ENCODE measurements at regions not wholly inside any gene's neighbourhood (a gene's known extent, or its start where the extent isn't known, plus 50 kb on each side); places are given as distances from the start of the nearest gene placed in this dataset.

DNA sequence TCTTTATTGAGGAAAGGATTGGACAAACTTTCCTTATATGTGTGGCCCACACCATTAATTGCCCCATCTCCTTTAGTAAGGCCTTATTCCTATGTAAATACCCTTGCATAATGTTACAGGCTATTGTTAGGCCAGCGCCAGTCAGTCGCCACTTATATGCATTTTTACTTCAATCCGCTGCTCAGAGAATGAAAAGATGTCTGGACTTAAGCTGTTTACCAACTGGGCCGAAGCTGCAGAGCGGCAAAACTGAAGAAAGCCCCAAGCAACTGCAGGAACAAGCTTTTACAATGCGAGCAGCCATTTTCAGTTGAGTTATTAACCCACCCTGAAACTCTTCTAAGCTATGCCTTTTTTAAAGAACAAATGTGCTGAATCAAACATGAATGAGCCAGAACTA is 92.1 kb upstream of the OTX2 start:
- no peak for DNase-seq

DNA sequence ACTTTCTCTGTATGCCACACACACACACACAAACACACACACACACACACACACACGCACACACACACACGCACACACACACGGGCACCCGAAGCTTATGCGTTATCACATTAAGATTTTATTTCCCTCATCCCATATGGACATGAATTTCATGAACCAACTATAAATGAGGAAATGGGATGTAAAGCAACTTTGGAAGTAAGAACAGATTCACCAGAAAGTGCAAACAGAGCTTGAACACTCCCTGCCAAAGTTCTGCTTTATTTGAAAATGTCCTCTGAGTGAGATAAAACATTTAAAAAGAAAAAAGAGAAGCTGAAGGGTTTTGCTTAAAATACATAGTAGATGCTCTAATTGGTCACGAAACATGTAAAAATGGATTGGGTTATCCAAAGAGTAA is 90.4 kb upstream of the OTX2 start:
- no peak for DNase-seq

DNA sequence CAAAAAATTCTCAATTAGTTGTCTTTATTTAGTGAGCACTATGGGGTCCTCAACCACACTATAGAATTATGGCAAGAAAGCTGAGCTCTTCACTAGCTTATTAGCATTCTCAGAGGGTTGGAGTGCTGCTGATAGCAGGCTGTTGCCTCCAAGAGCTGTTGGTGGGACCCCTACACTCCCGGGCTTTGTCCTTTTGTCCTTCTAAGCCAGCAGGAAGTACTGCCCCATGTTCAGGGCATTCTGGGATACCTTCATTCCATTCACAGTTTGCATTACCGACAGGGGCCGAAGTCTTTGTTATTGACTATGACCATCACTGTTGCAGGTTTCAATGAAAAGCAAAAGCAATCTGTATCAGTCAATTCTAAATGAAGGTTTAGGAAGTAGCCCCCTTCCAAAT is 89.5 kb upstream of the OTX2 start:
- no peak for DNase-seq

DNA sequence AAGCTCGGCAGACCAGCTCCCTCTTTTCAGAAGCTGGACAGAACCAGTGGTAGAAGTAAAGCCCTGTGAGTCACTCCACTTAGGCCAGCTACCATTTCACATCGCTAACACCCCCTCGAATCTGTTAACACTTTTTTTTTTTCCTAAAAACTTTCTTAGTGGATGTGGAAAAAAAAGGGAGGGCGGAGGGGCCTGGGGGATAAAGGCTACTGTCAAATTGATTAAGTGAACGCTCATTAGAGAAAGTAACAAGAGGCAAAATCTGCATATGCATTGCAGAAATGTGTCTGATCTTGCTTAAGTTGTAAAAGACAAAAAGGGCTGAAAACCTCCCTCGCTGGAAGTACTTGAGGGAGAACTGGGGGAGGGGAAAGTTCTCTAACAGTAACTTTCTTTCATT is 86.6 kb upstream of the OTX2 start:
- no peak for DNase-seq

DNA sequence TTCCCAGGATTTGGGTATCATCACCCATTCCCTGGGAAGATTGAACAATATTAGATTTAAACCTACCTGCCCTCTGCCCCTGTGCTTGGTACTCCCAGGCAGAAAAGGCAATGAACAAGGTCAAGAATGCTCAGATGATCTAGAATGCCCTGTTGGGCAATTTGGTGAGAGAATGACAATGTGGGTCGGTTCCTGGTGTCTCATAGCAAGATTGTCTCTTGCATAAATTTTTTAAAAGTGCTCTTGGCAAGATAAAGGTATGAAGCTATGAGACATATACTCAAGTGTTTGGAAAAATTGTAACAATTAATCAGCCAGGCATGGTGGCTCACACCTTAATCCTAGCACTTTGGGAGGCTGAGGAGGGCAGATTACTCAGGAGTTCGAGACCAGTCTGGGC is 86.0 kb upstream of the OTX2 start:
- no peak for DNase-seq

DNA sequence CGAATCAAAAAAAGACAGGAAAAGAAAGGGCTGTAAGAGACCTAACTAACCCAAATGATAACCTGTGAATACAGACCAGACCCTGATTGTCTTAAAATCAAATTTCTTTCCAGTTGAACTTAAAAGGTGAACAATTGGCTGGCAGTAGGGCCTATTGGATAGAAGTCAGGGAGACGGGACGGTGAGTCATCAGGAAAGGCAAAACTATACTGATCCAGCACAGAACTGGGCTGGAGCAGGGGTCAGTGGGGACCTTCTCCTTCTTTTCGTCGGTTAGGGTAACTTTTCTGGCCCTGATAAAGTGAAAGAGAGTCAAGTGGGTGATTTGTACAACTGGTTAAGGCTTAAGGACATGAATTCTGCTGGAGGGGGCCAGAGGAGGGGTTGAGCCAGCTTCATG is 84.9 kb upstream of the OTX2 start:
- no peak for DNase-seq

DNA sequence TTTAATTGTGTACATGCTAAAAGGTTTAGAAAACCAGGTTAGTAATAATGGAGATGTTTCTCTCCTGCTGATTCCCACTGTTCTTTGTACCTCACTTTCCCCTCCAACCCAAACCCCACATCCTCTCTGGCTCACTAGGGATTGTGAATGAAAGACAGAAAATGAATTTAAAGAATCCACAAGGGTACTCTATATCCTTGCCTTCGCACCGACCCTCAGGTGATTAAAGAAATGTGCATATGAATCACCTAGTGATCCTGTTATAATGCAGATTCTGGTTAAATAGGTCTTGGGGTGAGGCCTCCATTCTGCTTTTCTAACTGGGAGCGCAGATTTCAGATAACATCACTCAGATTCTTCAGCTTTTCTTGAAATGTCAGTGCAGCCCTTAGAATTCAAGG is 84.3 kb upstream of the OTX2 start:
- DNase-seq: no peak

DNA sequence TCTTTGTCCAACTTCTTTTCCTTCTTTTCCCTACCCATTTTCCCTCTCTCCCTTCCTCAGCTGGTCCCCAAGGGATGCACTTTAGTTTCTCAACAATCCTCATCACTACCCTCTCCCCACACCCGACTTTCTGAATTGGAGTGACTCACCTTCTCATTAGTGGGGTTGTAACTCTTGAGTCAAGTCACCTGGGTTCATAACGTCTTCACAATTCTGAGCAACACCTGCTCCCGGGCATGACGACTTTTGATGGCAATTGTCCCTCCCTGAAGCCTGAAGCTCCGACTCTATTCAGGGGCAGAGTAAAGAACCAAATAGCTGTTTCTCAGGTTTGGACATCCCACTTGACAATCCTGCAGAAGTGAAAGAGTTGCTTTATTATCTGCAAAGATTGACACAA is 82.7 kb upstream of the OTX2 start:
- DNase-seq: no peak

DNA sequence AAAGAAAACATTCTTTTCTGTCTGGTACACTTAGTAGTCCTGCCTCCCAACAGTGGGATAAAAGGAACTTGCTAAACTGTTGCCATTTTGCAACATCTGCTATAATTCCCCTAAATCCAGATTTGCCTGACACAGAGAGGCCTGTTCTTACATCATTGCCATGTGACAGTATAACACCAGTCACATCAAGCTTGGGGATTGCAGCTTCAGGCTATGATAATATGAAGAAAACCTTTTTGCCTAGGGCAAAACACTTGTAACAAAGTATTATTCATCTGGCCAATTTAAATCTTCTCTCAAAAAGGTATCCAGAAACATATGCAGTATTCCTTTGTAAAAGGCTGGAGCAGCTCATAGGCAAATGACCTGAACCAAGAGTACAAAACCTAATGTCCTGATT is 80.9 kb upstream of the OTX2 start:
- no peak for DNase-seq

DNA sequence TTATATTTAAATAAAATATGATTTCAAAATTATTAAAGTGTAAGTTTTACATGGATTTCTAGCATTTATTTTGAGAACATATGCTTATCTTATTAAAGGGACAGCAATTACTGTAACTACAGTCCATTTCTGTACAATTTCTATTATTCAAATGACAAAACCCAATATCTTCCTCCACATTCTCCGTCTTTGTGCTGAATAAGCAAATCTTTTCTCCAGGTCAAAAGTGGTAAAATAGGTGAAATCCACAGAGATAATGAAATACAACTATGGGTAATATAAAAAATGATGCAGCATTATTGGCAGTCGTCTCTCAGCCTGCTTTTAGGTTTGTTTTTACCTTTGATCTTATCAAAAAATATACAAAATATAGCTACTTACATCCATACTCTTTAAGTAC is 79.4 kb upstream of the OTX2 start:
- DNase-seq: no peak

DNA sequence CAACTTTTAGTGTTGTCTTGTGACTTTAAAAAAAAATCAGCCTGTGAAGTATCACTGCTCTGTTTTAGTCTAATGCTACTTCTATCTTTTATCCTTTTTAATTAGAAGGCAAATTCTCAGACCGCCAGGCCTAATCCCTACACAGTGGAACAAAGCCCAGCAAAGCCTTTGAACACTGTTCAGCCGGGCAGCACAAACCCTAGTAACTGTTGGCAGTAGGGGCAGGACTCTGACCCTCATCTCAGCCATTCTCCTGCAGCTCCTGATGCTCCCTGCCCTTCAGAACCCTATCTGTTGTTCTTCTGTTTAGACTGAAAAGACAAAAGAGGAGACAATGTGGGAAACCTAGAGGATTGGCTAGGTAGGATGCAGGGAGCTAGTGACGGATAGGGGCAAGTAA is 78.0 kb upstream of the OTX2 start:
- no peak for DNase-seq

DNA sequence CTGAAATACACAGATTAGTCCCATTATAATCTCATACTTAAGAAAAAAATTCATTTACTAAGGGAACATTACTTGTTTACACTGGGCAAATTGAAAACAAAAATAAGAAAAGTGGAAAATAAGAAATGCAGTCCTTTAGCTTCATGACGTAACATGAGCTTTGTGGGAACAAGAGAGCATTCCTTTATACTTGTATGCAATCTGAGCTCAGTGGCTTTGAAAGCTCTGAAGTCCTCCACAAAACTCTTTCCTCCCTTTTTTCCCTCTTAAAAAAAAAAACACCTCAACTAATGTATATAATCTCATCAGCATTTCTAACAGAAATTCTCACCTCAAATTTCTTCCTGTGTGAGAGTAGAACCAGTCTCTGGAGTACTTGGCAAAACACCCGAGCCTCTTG is 76.9 kb upstream of the OTX2 start:
- no peak for DNase-seq

DNA sequence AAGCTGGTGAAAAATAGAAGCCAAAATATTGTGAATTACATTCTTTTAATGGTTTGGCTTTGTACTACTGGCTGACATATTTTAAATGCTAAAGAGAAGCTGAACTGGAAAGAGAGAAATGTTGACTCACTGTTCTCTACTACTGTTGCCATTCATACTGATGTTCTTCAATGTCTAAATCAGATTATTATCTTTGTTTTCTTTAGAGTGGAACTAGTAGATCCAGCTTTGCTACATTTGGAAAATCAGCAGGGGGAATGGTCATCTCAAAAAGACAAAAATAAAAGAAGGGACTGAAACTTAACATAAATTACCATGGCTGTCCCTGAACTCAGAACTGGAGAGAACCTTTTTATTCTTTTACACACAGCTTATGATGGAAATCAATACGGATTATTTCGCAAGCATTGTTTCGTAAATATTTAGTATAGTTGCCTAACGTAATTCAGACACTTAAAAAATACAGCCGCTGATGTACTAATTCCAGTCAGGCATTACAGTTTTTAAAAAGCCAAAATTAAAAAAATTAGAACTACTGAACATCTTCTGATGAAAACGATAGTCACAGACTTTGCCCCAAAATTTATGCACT is 76.3 kb upstream of the OTX2 start:
- DNase-seq: no peak

DNA sequence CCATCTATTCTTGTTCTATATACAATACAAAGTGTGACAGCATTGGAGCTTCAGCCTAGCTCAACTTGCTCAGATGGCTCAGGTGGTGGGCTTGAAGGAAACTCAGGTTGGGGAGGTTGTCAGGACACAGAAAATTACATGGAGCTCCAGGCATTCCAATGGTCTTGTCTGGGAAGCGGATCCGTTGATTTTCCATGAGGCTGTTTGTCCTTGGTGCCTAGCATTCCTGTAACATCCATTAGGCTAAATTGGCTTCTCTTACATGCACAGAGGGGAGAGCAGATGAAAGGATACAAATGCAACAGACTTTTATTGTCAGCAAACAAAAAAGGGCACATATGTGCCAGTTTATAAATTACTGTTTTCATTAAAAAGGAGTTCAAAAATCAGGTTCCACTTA is 75.5 kb upstream of the OTX2 start:
- no peak for DNase-seq

DNA sequence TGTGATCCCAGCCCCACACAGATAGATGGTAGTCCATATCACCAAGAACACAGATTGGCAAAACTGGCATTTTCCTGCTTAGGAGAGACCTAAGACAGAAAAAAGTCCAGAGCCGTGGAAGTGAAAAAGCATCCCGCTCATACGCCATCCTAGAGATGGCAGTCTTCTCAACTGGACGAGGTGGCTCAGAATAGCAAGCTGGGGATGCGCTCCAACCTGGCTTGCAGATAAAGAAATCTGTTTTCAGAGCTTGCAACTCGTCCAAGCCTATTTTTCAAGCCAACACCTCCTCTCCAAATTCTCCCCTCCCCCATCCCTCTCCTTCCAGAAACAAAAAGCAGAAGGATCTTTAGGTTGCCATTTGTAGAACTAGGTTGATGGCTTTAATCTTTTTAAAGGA is 74.3 kb upstream of the OTX2 start:
- no peak for DNase-seq

DNA sequence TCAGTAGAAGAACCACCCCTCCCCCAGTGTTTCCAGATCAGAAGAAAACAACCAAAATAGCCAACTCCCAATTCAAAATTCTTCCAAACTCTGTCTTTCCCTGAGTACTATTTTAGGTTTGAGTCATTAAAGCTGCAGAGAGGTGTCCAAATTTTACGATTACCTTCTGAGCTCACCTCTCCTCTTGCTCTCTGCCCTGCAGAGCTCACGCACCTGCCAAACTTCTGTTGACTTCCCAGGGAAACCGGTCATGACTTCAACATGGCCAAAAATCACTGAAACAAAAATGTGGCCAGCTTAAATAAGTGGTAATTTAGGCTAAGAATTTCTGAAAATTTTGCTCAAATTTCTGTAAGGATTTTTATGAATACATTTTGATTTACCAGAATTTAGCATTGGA is 70.9 kb upstream of the OTX2 start:
- DNase-seq: no peak

DNA sequence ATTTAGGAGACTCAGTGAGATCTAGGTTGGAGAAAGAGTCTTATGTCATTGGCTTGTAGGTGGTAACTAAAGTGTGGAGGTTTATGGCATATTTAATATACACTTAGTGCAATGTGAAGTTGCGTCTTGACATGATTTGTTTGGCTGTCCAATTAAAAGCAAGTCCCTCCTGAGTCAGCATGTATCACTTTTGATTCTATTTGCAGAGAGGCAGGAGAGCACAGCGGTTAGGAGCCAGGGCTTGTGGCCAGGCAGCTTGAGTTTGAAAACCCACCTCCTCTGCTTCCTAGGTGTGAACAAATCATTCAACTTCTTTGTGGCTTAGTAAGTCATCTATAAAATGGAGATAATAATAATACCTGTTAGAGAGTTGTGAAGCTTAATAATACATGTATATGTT is 68.5 kb upstream of the OTX2 start:
- DNase-seq: no peak

DNA sequence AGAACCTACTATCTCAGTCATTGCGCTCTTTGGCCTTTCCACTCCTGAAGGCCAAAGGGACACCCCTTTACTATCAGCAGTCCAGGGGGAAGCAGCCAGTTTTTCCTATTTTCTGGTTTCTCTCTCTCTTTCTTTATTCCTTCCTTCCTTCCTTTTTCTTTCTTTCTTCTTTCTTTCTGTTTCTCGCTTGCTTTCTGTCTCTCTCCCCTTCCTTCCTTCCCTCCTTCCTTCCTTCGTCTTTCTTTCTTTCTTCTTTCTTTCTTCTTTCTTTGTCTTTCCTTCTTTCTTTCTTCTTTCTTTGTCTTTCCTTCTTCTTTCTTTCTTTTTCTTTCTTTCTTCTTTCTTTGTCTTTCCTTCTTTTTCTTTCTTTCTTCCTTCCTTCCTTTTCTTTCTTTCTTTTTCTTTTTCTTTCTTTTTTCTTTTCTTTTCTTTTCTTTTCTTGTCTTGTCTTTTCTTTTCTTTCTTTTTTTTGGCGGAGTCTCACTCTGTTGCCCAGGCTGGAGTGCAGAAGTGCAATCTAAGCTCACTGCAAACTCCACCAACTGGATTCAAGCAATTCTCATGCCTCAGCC is 64.9 kb upstream of the OTX2 start:
- DNase-seq: no peak

DNA sequence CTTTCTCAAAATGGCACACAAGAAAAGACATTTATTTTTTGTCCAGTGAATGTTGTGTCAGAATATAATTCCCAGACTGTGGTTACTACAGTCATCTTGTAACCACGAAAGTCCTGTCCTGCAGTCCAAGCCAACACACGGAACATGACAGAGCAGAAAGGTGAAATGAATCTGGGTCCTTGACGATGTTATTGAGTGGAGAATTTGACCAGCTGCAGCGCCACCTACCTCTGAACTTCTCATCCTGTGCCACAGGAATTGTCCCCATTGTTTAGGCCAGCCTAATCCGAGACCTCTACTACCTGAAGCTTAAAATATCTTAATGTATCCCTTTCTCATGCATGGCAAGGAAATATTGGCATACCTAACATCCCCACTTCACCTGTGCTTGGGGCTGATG is 64.1 kb upstream of the OTX2 start:
- DNase-seq: no peak

DNA sequence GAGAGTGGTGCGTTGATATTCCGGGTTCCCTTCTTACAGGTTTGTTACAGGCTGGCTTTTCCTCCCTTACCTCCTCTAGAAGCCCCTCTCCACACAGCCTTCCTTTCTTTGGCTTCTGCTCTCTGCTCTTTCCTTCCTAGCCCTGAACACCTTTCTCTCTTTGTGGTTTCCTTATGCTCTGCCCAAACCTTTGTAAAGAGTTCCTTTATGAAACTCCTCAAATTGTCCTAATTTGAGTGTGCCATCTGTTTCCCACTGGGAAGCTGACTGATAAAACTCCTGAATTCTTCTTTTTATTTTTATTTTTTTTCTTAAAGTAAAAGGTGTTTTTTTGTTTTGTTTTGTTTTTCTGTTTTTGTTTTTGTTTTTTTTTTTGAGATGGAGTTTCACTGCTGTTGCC is 60.1 kb upstream of the OTX2 start:
- no peak for DNase-seq

DNA sequence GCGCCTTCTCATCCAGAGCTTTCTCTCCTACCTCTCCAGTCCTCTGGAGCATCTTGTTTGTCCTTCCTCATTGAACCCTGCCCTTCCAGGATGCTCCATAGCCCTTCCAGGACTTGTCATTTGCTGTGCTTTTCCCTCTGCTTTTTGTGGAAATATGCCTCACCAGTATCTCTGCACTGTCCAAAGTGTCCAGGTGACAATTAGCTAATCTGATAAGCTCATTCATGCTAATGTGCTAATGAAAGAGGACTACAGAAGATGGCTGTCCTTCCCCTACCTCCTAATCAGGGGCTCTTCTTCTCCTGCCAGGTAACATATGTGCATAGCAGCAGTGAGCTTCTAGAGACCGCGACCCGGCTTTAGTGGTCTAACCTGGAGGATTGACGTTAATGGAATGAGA is 58.4 kb upstream of the OTX2 start:
- DNase-seq: no peak

DNA sequence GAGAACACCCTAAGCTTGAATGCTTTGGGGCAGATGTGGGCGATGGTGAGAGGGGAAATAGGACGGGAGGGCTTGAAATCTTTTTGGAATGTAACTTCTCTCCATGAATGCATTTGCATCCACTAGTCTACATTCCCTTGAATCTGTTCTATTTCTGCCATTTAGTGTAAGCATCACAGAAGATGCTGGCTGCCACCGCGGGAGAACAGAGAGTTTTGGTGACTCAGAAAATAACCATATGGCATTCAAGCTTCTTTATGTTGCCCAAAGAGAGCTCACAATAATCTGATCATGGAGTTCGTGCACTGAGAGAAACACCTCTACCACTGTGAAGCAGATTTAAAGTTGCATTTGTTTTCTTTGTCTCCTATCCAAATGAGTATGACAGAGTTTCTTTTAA is 52.6 kb upstream of the OTX2 start:
- no peak for DNase-seq

DNA sequence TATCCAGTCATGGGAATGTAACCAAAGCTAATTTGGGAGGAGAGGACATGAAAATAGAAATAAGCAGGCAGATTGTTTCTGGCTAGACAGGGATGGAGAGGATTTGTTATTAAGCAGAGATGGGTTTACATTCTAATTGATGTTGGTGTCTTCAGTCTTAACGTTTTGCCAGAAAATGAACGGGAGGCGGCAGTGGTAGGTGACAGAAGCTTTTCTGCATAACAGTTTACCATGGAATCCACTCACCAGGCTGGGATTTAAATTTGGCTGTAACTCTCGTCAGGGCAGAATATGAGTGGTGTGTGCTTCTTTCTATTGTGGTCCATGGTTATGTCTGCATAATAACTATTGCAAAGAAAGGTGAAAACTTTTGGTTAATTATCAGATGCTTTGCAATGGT is 50.2 kb upstream of the OTX2 start:
- DNase-seq: no peak

Measured in hindlimb muscle (tissue), 1 donor.